DMS153 treated with DMSO at 0.1 percent for 48 hours (cell line): ENCODE measurements at regions not wholly inside any gene's neighbourhood (a gene's known extent, or its start where the extent isn't known, plus 50 kb on each side); places are given as distances from the start of the nearest gene placed in this dataset.
"Not testable (repeated sequence)": the region's sequence is repeated elsewhere in the genome, so short reads cannot be mapped to it uniquely, and the experiment has no call there.

ENCODE experiments used
- DNase-seq: peaks from one replicate; lab custom pipeline; 2025; ENCODE audit not compliant: unreplicated experiment; lab: John Stamatoyannopoulos, UW

GRCh38 chr2:143936538-143936847 lies 583.4 kb downstream of the ZEB2 start:
- no peak for DNase-seq

GRCh38 chr2:143935482-143935752 lies 584.5 kb downstream of the ZEB2 start:
- no peak for DNase-seq

- DNase-seq, result no peak
Observed at GRCh38 chr2:143934626-143935481, 585.1 kb downstream of the ZEB2 start.

- no peak for DNase-seq
Observed at GRCh38 chr2:143933946-143934569, 585.9 kb downstream of the ZEB2 start.

- no peak for DNase-seq
Observed at GRCh38 chr2:143930891-143931290, 589.0 kb downstream of the ZEB2 start.

GRCh38 chr2:143928613-143929012 lies 591.3 kb downstream of the ZEB2 start:
- no peak for DNase-seq

- no peak for DNase-seq
Observed at GRCh38 chr2:143928184-143928583, 591.7 kb downstream of the ZEB2 start.

- no peak for DNase-seq
Observed at GRCh38 chr2:143926736-143927135, 593.2 kb downstream of the ZEB2 start.

- not testable (repeated sequence) for DNase-seq
Observed at GRCh38 chr2:143922261-143922830, 597.6 kb downstream of the ZEB2 start.

GRCh38 chr2:143918465-143918989 lies 601.4 kb downstream of the ZEB2 start:
- no peak for DNase-seq

GRCh38 chr2:143916781-143917180 lies 603.1 kb downstream of the ZEB2 start:
- DNase-seq, result no peak

- no peak for DNase-seq
Observed at GRCh38 chr2:143909577-143910353, 610.2 kb downstream of the ZEB2 start.

GRCh38 chr2:143908843-143909242 lies 611.1 kb downstream of the ZEB2 start:
- DNase-seq, result no peak

- no peak for DNase-seq
Observed at GRCh38 chr2:143907801-143908200, 612.1 kb downstream of the ZEB2 start.

- no peak for DNase-seq
Observed at GRCh38 chr2:143906850-143907249, 613.1 kb downstream of the ZEB2 start.

GRCh38 chr2:143905587-143905986 lies 614.3 kb downstream of the ZEB2 start:
- DNase-seq, result no peak

GRCh38 chr2:143903172-143903856 lies 616.6 kb downstream of the ZEB2 start:
- DNase-seq, result no peak

GRCh38 chr2:143901185-143901842 lies 618.6 kb downstream of the ZEB2 start:
- DNase-seq, result no peak

GRCh38 chr2:143899987-143900386 lies 619.9 kb downstream of the ZEB2 start:
- no peak for DNase-seq

- DNase-seq, result no peak
Observed at GRCh38 chr2:143893371-143893770, 626.5 kb downstream of the ZEB2 start.
